ENCODE measurements at regions not wholly inside any gene's neighbourhood (a gene's known extent, or its start where the extent isn't known, plus 50 kb on each side); places are given as distances from the start of the nearest gene placed in this dataset.

- no peak for DNase-seq (ENCODE audit: low read depth in 2 of 3, low spot score in 2 of 3)
Measured at GRCh38 chr10:125343983-125344382, 183.6 kb upstream of the CTBP2 start.

- no peak for DNase-seq (ENCODE audit: low read depth in 2 of 3, low spot score in 2 of 3)
Measured at GRCh38 chr10:125343118-125343925, 183.0 kb upstream of the CTBP2 start.

GRCh38 chr10:125341611-125342010 lies 181.2 kb upstream of the CTBP2 start:
- no peak for DNase-seq (ENCODE audit: low read depth in 2 of 3, low spot score in 2 of 3)

- DNase-seq (ENCODE audit: low read depth in 2 of 3, low spot score in 2 of 3) = no peak
Measured at GRCh38 chr10:125340903-125341302, 180.5 kb upstream of the CTBP2 start.

- no peak for DNase-seq (ENCODE audit: low read depth in 2 of 3, low spot score in 2 of 3)
Measured at GRCh38 chr10:125337510-125337909, 177.1 kb upstream of the CTBP2 start.

GRCh38 chr10:125334545-125334944 lies 174.2 kb upstream of the CTBP2 start:
- DNase-seq (ENCODE audit: low read depth in 2 of 3, low spot score in 2 of 3) = no peak

- DNase-seq (ENCODE audit: low read depth in 2 of 3, low spot score in 2 of 3) = no peak
Measured at GRCh38 chr10:125333769-125334168, 173.4 kb upstream of the CTBP2 start.

GRCh38 chr10:125333209-125333591 lies 172.8 kb upstream of the CTBP2 start:
- no peak for DNase-seq (ENCODE audit: low read depth in 2 of 3, low spot score in 2 of 3)

- DNase-seq (ENCODE audit: low read depth in 2 of 3, low spot score in 2 of 3) = no peak
Measured at GRCh38 chr10:125332548-125333208, 172.3 kb upstream of the CTBP2 start.

GRCh38 chr10:125331056-125331455 lies 170.7 kb upstream of the CTBP2 start:
- no peak for DNase-seq (ENCODE audit: low read depth in 2 of 3, low spot score in 2 of 3)

- DNase-seq (ENCODE audit: low read depth in 2 of 3, low spot score in 2 of 3) = no peak
Measured at GRCh38 chr10:125329056-125329455, 168.7 kb upstream of the CTBP2 start.

GRCh38 chr10:125325326-125325725 lies 165.0 kb upstream of the CTBP2 start:
- DNase-seq (ENCODE audit: low read depth in 2 of 3, low spot score in 2 of 3) = no peak

GRCh38 chr10:125316436-125316835 lies 156.1 kb upstream of the CTBP2 start:
- no peak for DNase-seq (ENCODE audit: low read depth in 2 of 3, low spot score in 2 of 3)

- no peak for DNase-seq (ENCODE audit: low read depth in 2 of 3, low spot score in 2 of 3)
Measured at GRCh38 chr10:125300937-125301336, 140.6 kb upstream of the CTBP2 start.

- DNase-seq (ENCODE audit: low read depth in 2 of 3, low spot score in 2 of 3) = no peak
Measured at GRCh38 chr10:125299461-125299860, 139.1 kb upstream of the CTBP2 start.

- DNase-seq (ENCODE audit: low read depth in 2 of 3, low spot score in 2 of 3) = no peak
Measured at GRCh38 chr10:125296598-125296997, 136.2 kb upstream of the CTBP2 start.

GRCh38 chr10:125294109-125294508 lies 133.7 kb upstream of the CTBP2 start:
- no peak for DNase-seq (ENCODE audit: low read depth in 2 of 3, low spot score in 2 of 3)

GRCh38 chr10:125291836-125292235 lies 131.5 kb upstream of the CTBP2 start:
- DNase-seq (ENCODE audit: low read depth in 2 of 3, low spot score in 2 of 3) = no peak

GRCh38 chr10:125289461-125289860 lies 129.1 kb upstream of the CTBP2 start:
- DNase-seq (ENCODE audit: low read depth in 2 of 3, low spot score in 2 of 3) = no peak

GRCh38 chr10:125284875-125285597 lies 124.7 kb upstream of the CTBP2 start:
- DNase-seq (ENCODE audit: low read depth in 2 of 3, low spot score in 2 of 3) = no peak

GRCh38 chr10:125283836-125284614 lies 123.7 kb upstream of the CTBP2 start:
- no peak for DNase-seq (ENCODE audit: low read depth in 2 of 3, low spot score in 2 of 3)
